ENCODE measurements at regions not wholly inside any gene's neighbourhood (a gene's known extent, or its start where the extent isn't known, plus 50 kb on each side); places are given as distances from the start of the nearest gene placed in this dataset.

DNA sequence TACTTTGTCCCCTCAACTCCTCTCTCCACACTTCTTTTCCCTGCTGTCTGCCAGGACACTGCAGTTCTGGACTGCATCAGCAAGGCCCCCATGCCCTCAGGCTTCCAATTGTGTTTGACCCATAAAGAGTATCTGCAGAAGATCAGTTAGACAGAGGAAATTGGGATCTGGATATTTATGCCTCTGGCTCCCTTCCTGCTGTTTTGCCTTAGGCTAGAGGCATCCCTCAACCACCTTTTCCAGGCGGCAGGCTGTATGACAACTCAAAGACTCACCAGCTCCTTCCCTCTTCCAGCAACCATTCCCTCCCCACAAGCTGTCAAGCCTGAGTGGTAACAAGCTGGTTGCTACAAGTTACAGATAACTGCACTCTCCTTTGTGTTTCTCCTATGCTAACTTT lies 66.4 kb upstream of the NDP start:
- no peak for FAIRE-seq
- Histone ChIP-seq H3K4me3 (no peak overlapping the region), H4K20me1 (replicated peaks; ENCODE audit: control insufficient read depth, insufficient read depth, low read length) (no peaks in the 10 kb centered on the region), H3K27me3 (ENCODE audit: control insufficient read depth in 2 of 2, insufficient read depth in 2 of 2, low read length in 2 of 2) (no peaks in the 10 kb centered on the region), H3K4me2 (ENCODE audit: insufficient read depth, low read length) (no peak overlapping the region), H3K27ac (ENCODE audit: extremely low read depth, low read depth, low read length) (no peak overlapping the region), H3K79me2 (ENCODE audit: control insufficient read depth, insufficient read depth, low read length) (no peaks in the 10 kb centered on the region), H3K9me3 (replicated peaks; ENCODE audit: control insufficient read depth, insufficient read depth, low read depth, low read length) (no peaks in the 10 kb centered on the region), H3K4me1 (replicated peaks in 1 of 2; ENCODE audit: control insufficient read depth in 2 of 2, insufficient read depth in 2 of 2, low read length in 2 of 2) (no peaks in the 10 kb centered on the region), H3K9ac (ENCODE audit: insufficient read depth in 1 of 2, low read depth in 2 of 2, low read length in 2 of 2) (no peak overlapping the region), H3K9me1 (ENCODE audit: control insufficient read depth, insufficient read depth, low read length) (no peaks in the 10 kb centered on the region), H3K36me3 (ENCODE audit: control insufficient read depth, insufficient read depth, low read length) (no peaks in the 10 kb centered on the region), H2AFZ (ENCODE audit: low read depth, low read length) (no peak overlapping the region)
- intact Hi-C loops (cut with micrococcal nuclease) (no loop called here), in situ Hi-C loops (cut with MboI) (no loop called here)
- TF ChIP-seq MYBL2 (IDR thresholded peaks at IDR 0.05; ENCODE audit: low read depth), result no peak
- TF ChIP-seq MYBL2 (CRISPR knock-in tag; IDR thresholded peaks at IDR 0.05; ENCODE audit: borderline replicate concordance), result no peak
- TF ChIP-seq MAZ (CRISPR knock-in tag; conservative IDR thresholded peaks at IDR 0.05 in 1 of 2, IDR thresholded peaks at IDR 0.05 in 1 of 2), result no peak
- no peak for TF ChIP-seq SRSF9 (IDR thresholded peaks at IDR 0.05; ENCODE audit: borderline replicate concordance, low read depth, low read length)
- TF ChIP-seq, protein P1, sequence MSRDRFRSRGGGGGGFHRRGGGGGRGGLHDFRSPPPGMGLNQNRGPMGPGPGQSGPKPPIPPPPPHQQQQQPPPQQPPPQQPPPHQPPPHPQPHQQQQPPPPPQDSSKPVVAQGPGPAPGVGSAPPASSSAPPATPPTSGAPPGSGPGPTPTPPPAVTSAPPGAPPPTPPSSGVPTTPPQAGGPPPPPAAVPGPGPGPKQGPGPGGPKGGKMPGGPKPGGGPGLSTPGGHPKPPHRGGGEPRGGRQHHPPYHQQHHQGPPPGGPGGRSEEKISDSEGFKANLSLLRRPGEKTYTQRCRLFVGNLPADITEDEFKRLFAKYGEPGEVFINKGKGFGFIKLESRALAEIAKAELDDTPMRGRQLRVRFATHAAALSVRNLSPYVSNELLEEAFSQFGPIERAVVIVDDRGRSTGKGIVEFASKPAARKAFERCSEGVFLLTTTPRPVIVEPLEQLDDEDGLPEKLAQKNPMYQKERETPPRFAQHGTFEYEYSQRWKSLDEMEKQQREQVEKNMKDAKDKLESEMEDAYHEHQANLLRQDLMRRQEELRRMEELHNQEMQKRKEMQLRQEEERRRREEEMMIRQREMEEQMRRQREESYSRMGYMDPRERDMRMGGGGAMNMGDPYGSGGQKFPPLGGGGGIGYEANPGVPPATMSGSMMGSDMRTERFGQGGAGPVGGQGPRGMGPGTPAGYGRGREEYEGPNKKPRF (IDR thresholded peaks at IDR 0.05; ENCODE audit: low read depth, low read length), result no peak
- no peak for TF ChIP-seq ARNT (IDR thresholded peaks at IDR 0.05)
- TF ChIP-seq XRCC5 (IDR thresholded peaks at IDR 0.05; ENCODE audit: low read depth, low read length), result no peak
- no peak for TF ChIP-seq ZBTB1 (CRISPR knock-in tag; IDR thresholded peaks at IDR 0.05; ENCODE audit: borderline replicate concordance, low read depth)
- TF ChIP-seq HDGF (IDR thresholded peaks at IDR 0.05), result no peak
- TF ChIP-seq TEAD1 (CRISPR knock-in tag; IDR thresholded peaks at IDR 0.05), result no peak
- TF ChIP-seq ZKSCAN8 (CRISPR knock-in tag; IDR thresholded peaks at IDR 0.05), result no peak
- no peak for TF ChIP-seq RBM14 (IDR thresholded peaks at IDR 0.05; ENCODE audit: borderline replicate concordance, insufficient read depth, low read depth, low read length)
- no peak for TF ChIP-seq XRCC4 (IDR thresholded peaks at IDR 0.05; ENCODE audit: extremely low read depth, insufficient read depth, insufficient read length)
- no peak for ATAC-seq
- ChIA-PET POLR2A (no interaction called here), CTCF (ENCODE audit: low intra/inter-chr PET ratio) (no interaction called here)
- BruUV-seq (replicated peaks), result no TSS peak
- no peak for DNase-seq (ENCODE audit: extremely low read depth in 1 of 4, low spot score in 3 of 4)
- WGBS (ENCODE audit: insufficient coverage, low coverage, missing lambda C conversion rate), result 0% methylated on average over 1 of the region's 1 CpG
